Keratinocyte (primary cell): ENCODE measurements at regions not wholly inside any gene's neighbourhood (a gene's known extent, or its start where the extent isn't known, plus 50 kb on each side); places are given as distances from the start of the nearest gene placed in this dataset.

ENCODE experiments used
- DNase-seq: peaks from one replicate; pipeline ENCODE4 v3.0.0-alpha.2; 2011; ENCODE audit warnings: low read depth, missing footprints, low spot score
- FAIRE-seq: peaks from 2 replicates; lab custom pipeline; 2011; peaks lifted over from hg19 to GRCh38; lab: Jason Lieb, UNC
- H2AFZ ChIP-seq: 2 replicates; pipeline ENCODE4 v1.6.0; 2012; ENCODE audit warnings: low read length, control low read depth, inconsistent platforms; ENCODE audit not compliant: control insufficient read depth
- H3K27ac ChIP-seq: 2 replicates; pipeline ENCODE4 v1.5.1; 2011; ENCODE audit warnings: low read length; ENCODE audit not compliant: control insufficient read depth, insufficient read depth
- H3K27me3 ChIP-seq: 3 replicates; pipeline ENCODE4 v1.6.0; 2011; ENCODE audit warnings: low read length; ENCODE audit not compliant: control insufficient read depth, insufficient read depth; ENCODE audit errors: extremely low read depth
- H3K36me3 ChIP-seq, 2 experiments: 2 replicates in 1 of 2; 3 replicates in 1 of 2; pipeline ENCODE4 v1.5.1; 2011; ENCODE audit warnings: low read length in 2 of 2, mild to moderate bottlenecking in 1 of 2; ENCODE audit not compliant: control insufficient read depth in 2 of 2, insufficient read depth in 2 of 2; ENCODE audit errors: extremely low read depth in 1 of 2
- H3K4me1 ChIP-seq: 3 replicates; pipeline ENCODE4 v1.5.1; 2011; ENCODE audit warnings: low read length; ENCODE audit not compliant: control insufficient read depth, insufficient read depth; ENCODE audit errors: extremely low read depth
- H3K4me2 ChIP-seq: 3 replicates; pipeline ENCODE4 v1.6.0; 2011; ENCODE audit warnings: low read depth, low read length; ENCODE audit not compliant: control insufficient read depth, insufficient read depth; ENCODE audit errors: extremely low read depth
- H3K4me3 ChIP-seq, 3 experiments: fragments of 200-600 bp in 1 of 3; sonication (generic) in 1 of 3; 2 replicates in 2 of 3; 3 replicates in 1 of 3; pipeline ENCODE4 v1.5.1; 2011 to 2016; ENCODE audit warnings: low read length in 3 of 3, mild to moderate bottlenecking in 3 of 3, control low read depth in 2 of 3, inconsistent platforms in 1 of 3, low read depth in 1 of 3, mixed read lengths in 1 of 3, mixed run types in 1 of 3, moderate library complexity in 1 of 3; ENCODE audit not compliant: control insufficient read depth in 2 of 3, insufficient read depth in 2 of 3; ENCODE audit errors: extremely low read depth in 1 of 3
- H3K79me2 ChIP-seq: 2 replicates; pipeline ENCODE4 v1.6.0; 2012; ENCODE audit warnings: low read length; ENCODE audit not compliant: control insufficient read depth, insufficient read depth
- H3K9ac ChIP-seq: 3 replicates; pipeline ENCODE4 v1.6.0; 2011; ENCODE audit warnings: low read length; ENCODE audit not compliant: control insufficient read depth, insufficient read depth; ENCODE audit errors: extremely low read depth
- H3K9me1 ChIP-seq: 3 replicates; pipeline ENCODE4 v1.6.0; 2011; ENCODE audit warnings: low read length; ENCODE audit not compliant: control insufficient read depth, insufficient read depth; ENCODE audit errors: extremely low read depth
- H3K9me3 ChIP-seq: 2 replicates; pipeline ENCODE4 v1.5.1; 2012; ENCODE audit warnings: low read depth, low read length; ENCODE audit not compliant: control insufficient read depth
- H4K20me1 ChIP-seq: 3 replicates; pipeline ENCODE4 v1.6.0; 2011; ENCODE audit warnings: low read length; ENCODE audit not compliant: control insufficient read depth, insufficient read depth; ENCODE audit errors: extremely low read depth
- CTCF ChIP-seq, 3 experiments: IDR thresholded peaks in 1 of 3; conservative IDR thresholded peaks in 1 of 3; optimal IDR thresholded peaks in 1 of 3; 2 replicates in 2 of 3; 3 replicates in 1 of 3; pipeline versions ENCODE3 to v1.5.1; 2011; ENCODE audit warnings: low read length in 3 of 3, mild to moderate bottlenecking in 3 of 3, moderate library complexity in 2 of 3, control low read depth in 1 of 3, inconsistent platforms in 1 of 3; ENCODE audit not compliant: insufficient read depth in 2 of 3; ENCODE audit errors: extremely low read depth in 1 of 3
- EZH2 ChIP-seq: IDR thresholded peaks from one replicate; pipeline ENCODE4 v1.6.1; 2012; ENCODE audit warnings: inconsistent platforms, mild to moderate bottlenecking, low read length, moderate library complexity
- dilution Hi-C: fragments of 300-500 bp; cut with MboI; formaldehyde crosslinking; loops from one replicate; pipeline ENCODE4 v1.7.0; 2020; ENCODE audit warnings: low sequenced_read_pairs; ENCODE audit not compliant: extremely low pct_ligation_motif_present

GRCh38 chr11:70496591-70497535, 98.5 kb downstream of the CTTN start:
- H3K36me3 ChIP-seq, result no peaks in the 10 kb centered on the region
- no peak overlapping the region for H3K27ac ChIP-seq
- H3K9ac ChIP-seq, result no peak overlapping the region
- no peak overlapping the region for H3K4me3 ChIP-seq
- H3K79me2 ChIP-seq, result no peaks in the 10 kb centered on the region
- no peaks in the 10 kb centered on the region for H3K27me3 ChIP-seq
- no peaks in the 10 kb centered on the region for H4K20me1 ChIP-seq
- H3K4me2 ChIP-seq, result no peak overlapping the region
- no peaks in the 10 kb centered on the region for H3K4me1 ChIP-seq
- dilution Hi-C loops, result no loop called here
- DNase-seq (no peak), FAIRE-seq (no peak)
- H3K9me3 ChIP-seq, result peaks cover 3% of the 10 kb centered on the region
- no peak overlapping the region for H2AFZ ChIP-seq
- H3K9me1 ChIP-seq, result no peaks in the 10 kb centered on the region
- TF ChIP-seq EZH2 (no peak), CTCF (optimal IDR thresholded peaks at IDR 0.05 in 1 of 3, IDR thresholded peaks at IDR 0.05 in 1 of 3, conservative IDR thresholded peaks at IDR 0.05 in 1 of 3; ENCODE audit: extremely low read depth in 1 of 3, insufficient read depth in 2 of 3, low read length in 3 of 3) (no peak)

- Histone ChIP-seq H3K4me3 (no peak overlapping the region), H4K20me1 (no peaks in the 10 kb centered on the region), H3K9ac (no peak overlapping the region), H3K27ac (no peak overlapping the region), H3K27me3 (no peaks in the 10 kb centered on the region), H3K9me1 (no peaks in the 10 kb centered on the region), H3K4me1 (no peaks in the 10 kb centered on the region), H2AFZ (no peak overlapping the region), H3K9me3 (no peaks in the 10 kb centered on the region), H3K4me2 (no peak overlapping the region), H3K79me2 (no peaks in the 10 kb centered on the region), H3K36me3 (no peaks in the 10 kb centered on the region)
- dilution Hi-C loops, result no loop called here
- TF ChIP-seq EZH2 (no peak), CTCF (optimal IDR thresholded peaks at IDR 0.05 in 1 of 3, IDR thresholded peaks at IDR 0.05 in 1 of 3, conservative IDR thresholded peaks at IDR 0.05 in 1 of 3; ENCODE audit: extremely low read depth in 1 of 3, insufficient read depth in 2 of 3, low read length in 3 of 3) (no peak)
- DNase-seq (no peak), FAIRE-seq (no peak)
Observed at GRCh38 chr11:70497536-70498075, 99.3 kb downstream of the CTTN start.
